Neural crest cell (in vitro differentiated cells): ENCODE measurements at regions not wholly inside any gene's neighbourhood (a gene's known extent, or its start where the extent isn't known, plus 50 kb on each side); places are given as distances from the start of the nearest gene placed in this dataset.

Source experiments
- DNase-seq: peaks from one replicate; pipeline ENCODE4 v3.0.0; 2021; ENCODE audit warnings: low read depth, mixed read lengths, low spot score
- H3K27ac Mint-ChIP-seq: one replicate; pipeline ENCODE4 v1.8.0; 2021; ENCODE audit warnings: mild to moderate bottlenecking, mixed read lengths; ENCODE audit not compliant: unreplicated experiment
- H3K27me3 Mint-ChIP-seq: 2 replicates; pipeline ENCODE4 v1.8.0; 2021; ENCODE audit warnings: low read depth, mild to moderate bottlenecking, mixed read lengths
- H3K36me3 Mint-ChIP-seq: 2 replicates; pipeline ENCODE4 v1.8.0; 2021; ENCODE audit warnings: low read depth, mild to moderate bottlenecking, mixed read lengths
- H3K4me1 Mint-ChIP-seq: 2 replicates; pipeline ENCODE4 v1.8.0; 2021; ENCODE audit warnings: mixed read lengths
- H3K4me3 Mint-ChIP-seq: one replicate; pipeline ENCODE4 v1.8.0; 2021; ENCODE audit warnings: mild to moderate bottlenecking, mixed read lengths
- H3K9me3 Mint-ChIP-seq: 2 replicates; pipeline ENCODE4 v1.8.0; 2021; ENCODE audit warnings: mixed read lengths
- TF ChIP-seq, protein P1 (sequence below): fragments of 200-600 bp; sonication (generic); conservative IDR thresholded peaks from 2 replicates; pipeline ENCODE4 v1.5.0; 2021; ENCODE audit warnings: antibody characterized with exemption, mild to moderate bottlenecking

DNA sequence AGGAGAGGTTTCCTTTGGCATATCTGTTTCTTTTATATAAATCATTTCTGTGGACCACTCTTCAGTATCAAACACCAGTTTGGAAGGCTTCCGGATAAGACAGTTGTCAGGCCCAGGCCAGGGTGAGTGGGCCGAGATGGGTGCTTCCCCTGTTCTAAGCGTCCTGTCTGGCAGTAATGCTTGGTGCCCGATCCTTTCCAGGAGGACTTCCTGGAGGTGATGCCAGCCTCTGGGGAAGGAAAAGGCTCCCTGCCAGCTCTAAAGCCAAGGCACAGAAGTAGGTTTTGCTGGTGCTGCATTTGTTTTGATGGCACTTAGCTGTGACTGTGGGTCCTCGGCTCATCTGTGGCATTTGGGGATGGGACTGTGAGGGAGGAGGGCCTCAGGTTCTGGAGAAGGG lies 124.4 kb upstream of the RTL1 start:
- Mint-ChIP-seq H3K27ac (no peak overlapping the region), H3K27me3 (no peaks in the 10 kb centered on the region), H3K4me3 (no peak overlapping the region), H3K36me3 (no peaks in the 10 kb centered on the region), H3K9me3 (no peaks in the 10 kb centered on the region), H3K4me1 (no peaks in the 10 kb centered on the region)
- TF ChIP-seq, protein P1, sequence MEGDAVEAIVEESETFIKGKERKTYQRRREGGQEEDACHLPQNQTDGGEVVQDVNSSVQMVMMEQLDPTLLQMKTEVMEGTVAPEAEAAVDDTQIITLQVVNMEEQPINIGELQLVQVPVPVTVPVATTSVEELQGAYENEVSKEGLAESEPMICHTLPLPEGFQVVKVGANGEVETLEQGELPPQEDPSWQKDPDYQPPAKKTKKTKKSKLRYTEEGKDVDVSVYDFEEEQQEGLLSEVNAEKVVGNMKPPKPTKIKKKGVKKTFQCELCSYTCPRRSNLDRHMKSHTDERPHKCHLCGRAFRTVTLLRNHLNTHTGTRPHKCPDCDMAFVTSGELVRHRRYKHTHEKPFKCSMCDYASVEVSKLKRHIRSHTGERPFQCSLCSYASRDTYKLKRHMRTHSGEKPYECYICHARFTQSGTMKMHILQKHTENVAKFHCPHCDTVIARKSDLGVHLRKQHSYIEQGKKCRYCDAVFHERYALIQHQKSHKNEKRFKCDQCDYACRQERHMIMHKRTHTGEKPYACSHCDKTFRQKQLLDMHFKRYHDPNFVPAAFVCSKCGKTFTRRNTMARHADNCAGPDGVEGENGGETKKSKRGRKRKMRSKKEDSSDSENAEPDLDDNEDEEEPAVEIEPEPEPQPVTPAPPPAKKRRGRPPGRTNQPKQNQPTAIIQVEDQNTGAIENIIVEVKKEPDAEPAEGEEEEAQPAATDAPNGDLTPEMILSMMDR = no peak
- DNase-seq = no peak

DNA sequence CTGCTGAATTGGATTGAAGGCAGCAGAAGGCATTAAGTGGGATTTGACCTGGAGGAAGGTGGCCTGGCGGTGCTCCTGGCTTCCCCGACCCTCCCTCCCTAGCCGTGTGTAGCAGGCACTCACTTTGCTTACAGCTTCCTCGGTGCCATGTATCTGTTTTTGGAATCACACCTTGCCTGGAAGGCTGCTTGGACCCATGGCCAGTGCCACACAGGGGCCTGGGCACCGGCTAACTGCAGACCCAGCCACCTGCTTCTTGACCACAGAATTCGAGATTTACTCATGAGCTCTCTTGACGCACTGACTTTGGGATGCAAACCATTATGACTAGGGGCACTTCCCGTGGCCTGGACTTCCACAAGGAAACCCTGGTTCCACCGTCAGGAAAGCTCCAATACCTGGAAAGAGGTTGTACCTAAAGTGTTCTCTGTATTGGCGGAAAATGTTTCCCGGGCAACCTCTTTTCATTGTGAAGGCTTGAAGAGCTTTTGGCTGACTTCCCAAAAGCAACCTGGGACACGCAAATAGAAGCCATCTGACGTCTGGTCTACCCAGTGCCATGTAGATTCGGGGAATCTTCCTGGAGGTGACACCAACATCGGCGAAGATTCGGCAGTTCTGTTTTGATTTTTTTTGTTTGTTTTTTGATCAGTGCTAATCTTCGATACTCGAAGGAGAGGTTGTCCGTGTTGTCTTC lies 125.6 kb upstream of the RTL1 start:
- no peaks in the 10 kb centered on the region for H3K27me3 Mint-ChIP-seq
- no peak overlapping the region for H3K27ac Mint-ChIP-seq
- H3K4me3 Mint-ChIP-seq = no peak overlapping the region
- H3K9me3 Mint-ChIP-seq = no peaks in the 10 kb centered on the region
- DNase-seq = no peak
- no peaks in the 10 kb centered on the region for H3K4me1 Mint-ChIP-seq
- TF ChIP-seq, protein P1 = no peak
- H3K36me3 Mint-ChIP-seq = no peaks in the 10 kb centered on the region

DNA sequence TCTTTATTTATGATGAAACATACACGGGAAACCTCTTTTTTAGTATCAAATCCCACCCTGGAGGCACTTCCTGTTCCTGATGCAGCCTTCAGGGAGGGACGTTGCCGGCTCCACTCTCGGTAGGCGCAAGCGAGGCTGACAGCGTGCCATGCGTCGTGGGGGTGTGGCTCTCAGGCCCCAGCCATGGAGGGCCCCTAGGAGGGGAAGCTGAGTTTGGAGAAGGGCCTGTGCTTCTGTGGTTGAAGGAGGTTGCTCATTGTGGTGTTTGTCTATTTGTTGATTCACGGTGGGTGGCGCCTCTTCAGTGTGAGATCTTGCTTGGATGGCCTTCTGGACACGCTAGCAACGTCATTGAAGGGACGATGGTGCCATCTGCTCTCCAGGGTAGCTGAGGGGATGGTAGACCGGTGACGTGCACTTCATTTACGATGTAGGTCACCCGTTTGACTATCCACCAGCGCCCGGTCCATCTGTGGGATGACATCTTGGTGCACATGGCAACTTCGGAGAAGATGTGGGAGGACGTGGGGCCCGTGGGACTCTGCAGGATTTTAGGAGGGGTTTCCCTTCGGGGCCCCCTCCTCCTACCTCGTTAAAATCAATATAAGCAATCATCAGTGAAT lies 126.3 kb upstream of the RTL1 start:
- Mint-ChIP-seq H3K9me3 (no peaks in the 10 kb centered on the region), H3K27ac (no peak overlapping the region), H3K4me1 (no peaks in the 10 kb centered on the region), H3K4me3 (no peak overlapping the region), H3K36me3 (no peaks in the 10 kb centered on the region), H3K27me3 (no peaks in the 10 kb centered on the region)
- TF ChIP-seq, protein P1 = no peak
- DNase-seq = no peak

DNA sequence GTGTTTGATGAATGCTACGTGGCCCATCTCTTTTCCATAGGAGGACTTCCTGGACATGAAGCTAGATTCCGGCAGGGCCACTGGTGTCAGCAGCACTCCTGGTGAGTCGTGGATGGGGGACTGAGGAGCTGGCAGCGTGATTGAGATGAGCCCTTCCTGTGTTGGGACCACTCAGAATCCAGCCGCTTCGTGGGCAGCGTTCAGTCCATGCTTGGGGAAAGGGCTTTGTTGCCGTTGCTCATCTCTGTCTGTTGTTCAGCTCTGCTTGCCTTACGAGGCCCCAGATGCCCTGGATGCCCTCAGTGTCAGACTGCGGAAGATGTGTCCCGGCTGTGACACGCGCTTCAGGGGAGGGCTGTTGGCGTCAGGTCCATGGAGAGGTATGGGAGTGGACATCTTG lies 127.1 kb upstream of the RTL1 start:
- Mint-ChIP-seq H3K4me1 (no peaks in the 10 kb centered on the region), H3K4me3 (no peak overlapping the region), H3K27me3 (no peaks in the 10 kb centered on the region), H3K27ac (peak overlapping the region; percentile 12), H3K36me3 (no peaks in the 10 kb centered on the region), H3K9me3 (no peaks in the 10 kb centered on the region)
- TF ChIP-seq, protein P1 = no peak
- DNase-seq = no peak

DNA sequence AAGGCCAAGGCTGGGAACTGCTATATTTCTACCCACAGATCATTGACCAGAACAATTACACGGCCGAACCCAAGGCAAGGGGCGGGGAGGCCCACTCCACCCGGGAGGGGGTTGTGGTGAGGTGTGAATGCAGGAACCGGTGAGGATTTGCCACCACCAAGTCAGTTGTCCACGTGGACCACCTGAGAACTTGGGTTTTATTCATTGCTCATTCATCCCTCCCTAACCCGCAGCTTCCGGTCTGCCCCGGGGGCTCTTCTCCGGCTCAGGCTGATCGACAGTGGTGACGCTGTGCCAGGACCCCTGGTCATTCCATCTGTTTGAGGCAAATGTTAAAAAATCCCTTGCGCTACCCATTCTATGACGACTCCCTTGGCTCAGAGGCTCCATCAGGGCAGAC lies 127.7 kb upstream of the RTL1 start:
- Mint-ChIP-seq H3K9me3 (peaks cover under 1% of the 10 kb centered on the region), H3K4me3 (no peak overlapping the region), H3K27ac (no peak overlapping the region), H3K27me3 (no peaks in the 10 kb centered on the region), H3K36me3 (no peaks in the 10 kb centered on the region), H3K4me1 (no peaks in the 10 kb centered on the region)
- DNase-seq = no peak
- TF ChIP-seq, protein P1 = no peak
